ENCODE measurements at regions not wholly inside any gene's neighbourhood (a gene's known extent, or its start where the extent isn't known, plus 50 kb on each side); places are given as distances from the start of the nearest gene placed in this dataset.

DNA sequence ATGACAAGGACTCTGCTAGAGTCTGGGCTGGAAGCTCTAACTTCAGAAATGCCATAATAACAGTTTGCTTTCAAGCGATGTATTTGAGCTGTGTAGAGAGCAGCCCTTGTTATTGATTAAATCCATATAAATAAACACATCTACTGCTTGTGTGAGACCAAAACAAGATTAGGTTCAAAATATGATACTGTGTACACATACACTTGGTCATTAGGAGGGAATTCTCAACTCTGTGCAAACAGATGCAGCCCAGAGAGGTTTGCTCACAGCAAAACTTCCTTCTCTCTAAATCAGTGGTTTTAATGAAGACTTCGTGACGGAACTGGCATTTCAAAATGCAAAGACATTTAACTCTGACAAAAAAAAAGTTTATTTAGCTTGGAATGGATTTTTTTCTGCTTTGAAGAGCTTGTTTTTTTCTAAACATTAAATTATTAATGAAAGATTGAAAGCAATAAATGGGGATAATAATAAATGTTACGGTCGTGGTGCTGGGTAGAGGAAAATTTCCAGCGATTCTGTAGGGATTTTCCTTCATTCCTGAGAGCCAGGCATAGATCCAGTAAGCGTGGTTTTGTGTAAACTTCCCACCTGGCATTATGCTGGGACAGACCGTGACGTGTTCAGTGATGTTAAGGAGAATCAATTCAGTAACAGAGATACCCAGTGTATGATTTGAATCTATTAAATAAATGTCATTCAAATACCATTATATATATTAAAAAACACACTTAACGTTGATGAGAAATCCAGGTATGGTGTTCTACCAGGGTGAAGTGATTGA, 213.7 kb downstream of the TEX29 start:
- H3K27ac ChIP-seq (ENCODE audit: control insufficient read depth, insufficient read depth, low read length) = no peak overlapping the region
- H3K9me1 ChIP-seq (ENCODE audit: control insufficient read depth, extremely low read depth, insufficient read depth, low read length) = no peaks in the 10 kb centered on the region
- dilution Hi-C loops (cut with MboI; ENCODE audit: extremely low pct_ligation_motif_present, low sequenced_read_pairs) = no loop called here
- no peaks in the 10 kb centered on the region for H3K4me1 ChIP-seq (ENCODE audit: control insufficient read depth, extremely low read depth, insufficient read depth, low read length)
- no peak for DNase-seq (ENCODE audit: low read depth, low spot score)
- no peaks in the 10 kb centered on the region for H3K36me3 ChIP-seq (ENCODE audit: control insufficient read depth in 2 of 2, extremely low read depth in 1 of 2, insufficient read depth in 2 of 2, low read length in 2 of 2)
- FAIRE-seq = no peak
- H3K27me3 ChIP-seq (ENCODE audit: control insufficient read depth, extremely low read depth, insufficient read depth, low read length) = peaks cover 12% of the 10 kb centered on the region
- H3K9me3 ChIP-seq (ENCODE audit: control insufficient read depth, low read depth, low read length) = no peaks in the 10 kb centered on the region
- H3K9ac ChIP-seq (ENCODE audit: control insufficient read depth, extremely low read depth, insufficient read depth, low read length) = no peak overlapping the region
- no peak overlapping the region for H2AFZ ChIP-seq (ENCODE audit: control insufficient read depth, low read length)
- H3K79me2 ChIP-seq (ENCODE audit: control insufficient read depth, insufficient read depth, low read length) = no peaks in the 10 kb centered on the region
- H3K4me2 ChIP-seq (ENCODE audit: control insufficient read depth, extremely low read depth, insufficient read depth, low read depth, low read length) = no peak overlapping the region
- no peak overlapping the region for H3K4me3 ChIP-seq (ENCODE audit: control insufficient read depth in 2 of 3, extremely low read depth in 1 of 3, insufficient read depth in 2 of 3, low read depth in 1 of 3, low read length in 3 of 3)
- TF ChIP-seq, protein P1, sequence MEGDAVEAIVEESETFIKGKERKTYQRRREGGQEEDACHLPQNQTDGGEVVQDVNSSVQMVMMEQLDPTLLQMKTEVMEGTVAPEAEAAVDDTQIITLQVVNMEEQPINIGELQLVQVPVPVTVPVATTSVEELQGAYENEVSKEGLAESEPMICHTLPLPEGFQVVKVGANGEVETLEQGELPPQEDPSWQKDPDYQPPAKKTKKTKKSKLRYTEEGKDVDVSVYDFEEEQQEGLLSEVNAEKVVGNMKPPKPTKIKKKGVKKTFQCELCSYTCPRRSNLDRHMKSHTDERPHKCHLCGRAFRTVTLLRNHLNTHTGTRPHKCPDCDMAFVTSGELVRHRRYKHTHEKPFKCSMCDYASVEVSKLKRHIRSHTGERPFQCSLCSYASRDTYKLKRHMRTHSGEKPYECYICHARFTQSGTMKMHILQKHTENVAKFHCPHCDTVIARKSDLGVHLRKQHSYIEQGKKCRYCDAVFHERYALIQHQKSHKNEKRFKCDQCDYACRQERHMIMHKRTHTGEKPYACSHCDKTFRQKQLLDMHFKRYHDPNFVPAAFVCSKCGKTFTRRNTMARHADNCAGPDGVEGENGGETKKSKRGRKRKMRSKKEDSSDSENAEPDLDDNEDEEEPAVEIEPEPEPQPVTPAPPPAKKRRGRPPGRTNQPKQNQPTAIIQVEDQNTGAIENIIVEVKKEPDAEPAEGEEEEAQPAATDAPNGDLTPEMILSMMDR (optimal IDR thresholded peaks at IDR 0.05 in 1 of 3, IDR thresholded peaks at IDR 0.05 in 1 of 3, conservative IDR thresholded peaks at IDR 0.05 in 1 of 3; ENCODE audit: extremely low read depth in 1 of 3, insufficient read depth in 2 of 3, low read length in 3 of 3) = no peak
- no peak for TF ChIP-seq EZH2 (IDR thresholded peaks at IDR 0.05; ENCODE audit: low read length)
- no peaks in the 10 kb centered on the region for H4K20me1 ChIP-seq (ENCODE audit: control insufficient read depth, extremely low read depth, insufficient read depth, low read length)

DNA sequence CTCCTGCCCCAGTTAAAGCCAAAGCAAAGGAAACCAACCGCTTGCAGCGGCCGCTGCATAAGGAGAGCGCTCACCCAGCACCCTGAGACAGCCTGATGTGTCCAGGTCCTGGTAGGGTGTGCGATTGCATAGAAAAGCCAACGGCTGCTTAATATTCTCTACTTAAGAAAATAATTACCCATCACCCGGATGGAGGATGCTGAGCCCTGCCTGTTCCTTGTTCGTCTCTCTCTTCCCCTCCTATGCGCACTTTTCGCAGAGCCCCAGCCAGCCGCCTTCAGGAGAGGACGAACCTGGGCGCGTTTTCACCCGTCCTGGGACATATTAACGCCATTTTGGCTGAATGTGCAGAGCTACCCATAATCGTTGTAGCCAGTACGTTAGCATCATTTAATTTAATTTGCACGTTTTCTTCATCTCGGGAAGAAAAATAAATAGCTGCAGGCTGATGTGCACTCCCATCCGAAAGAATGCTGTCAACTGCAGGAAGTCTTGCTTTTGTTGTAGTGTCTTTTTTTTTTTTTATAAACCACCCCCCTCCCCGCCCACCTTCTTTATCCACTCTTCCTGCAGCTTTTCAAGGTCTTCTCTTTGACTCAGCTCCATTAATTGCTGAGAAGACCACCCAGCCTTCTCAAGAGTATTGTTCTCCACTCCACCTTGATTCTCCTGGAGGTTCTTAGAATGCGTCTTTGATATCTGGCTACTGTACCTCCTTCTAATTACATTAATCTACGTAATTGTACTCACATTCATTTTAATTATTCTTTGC, 214.5 kb downstream of the TEX29 start:
- H3K36me3 ChIP-seq (ENCODE audit: control insufficient read depth in 2 of 2, extremely low read depth in 1 of 2, insufficient read depth in 2 of 2, low read length in 2 of 2) = no peaks in the 10 kb centered on the region
- H3K9me3 ChIP-seq (ENCODE audit: control insufficient read depth, low read depth, low read length) = no peaks in the 10 kb centered on the region
- H3K27ac ChIP-seq (ENCODE audit: control insufficient read depth, insufficient read depth, low read length) = no peak overlapping the region
- no peak overlapping the region for H3K9ac ChIP-seq (ENCODE audit: control insufficient read depth, extremely low read depth, insufficient read depth, low read length)
- H3K9me1 ChIP-seq (ENCODE audit: control insufficient read depth, extremely low read depth, insufficient read depth, low read length) = no peaks in the 10 kb centered on the region
- FAIRE-seq = no peak
- H3K4me3 ChIP-seq (ENCODE audit: control insufficient read depth in 2 of 3, extremely low read depth in 1 of 3, insufficient read depth in 2 of 3, low read depth in 1 of 3, low read length in 3 of 3) = no peak overlapping the region
- H3K79me2 ChIP-seq (ENCODE audit: control insufficient read depth, insufficient read depth, low read length) = no peaks in the 10 kb centered on the region
- no peak for DNase-seq (ENCODE audit: low read depth, low spot score)
- no peak for TF ChIP-seq EZH2 (IDR thresholded peaks at IDR 0.05; ENCODE audit: low read length)
- TF ChIP-seq, protein P1 (optimal IDR thresholded peaks at IDR 0.05 in 1 of 3, IDR thresholded peaks at IDR 0.05 in 1 of 3, conservative IDR thresholded peaks at IDR 0.05 in 1 of 3; ENCODE audit: extremely low read depth in 1 of 3, insufficient read depth in 2 of 3, low read length in 3 of 3) = no peak
- H4K20me1 ChIP-seq (ENCODE audit: control insufficient read depth, extremely low read depth, insufficient read depth, low read length) = no peaks in the 10 kb centered on the region
- no peaks in the 10 kb centered on the region for H3K4me1 ChIP-seq (ENCODE audit: control insufficient read depth, extremely low read depth, insufficient read depth, low read length)
- dilution Hi-C loops (cut with MboI; ENCODE audit: extremely low pct_ligation_motif_present, low sequenced_read_pairs) = no loop called here
- peaks cover 10% of the 10 kb centered on the region for H3K27me3 ChIP-seq (ENCODE audit: control insufficient read depth, extremely low read depth, insufficient read depth, low read length)
- no peak overlapping the region for H2AFZ ChIP-seq (ENCODE audit: control insufficient read depth, low read length)
- H3K4me2 ChIP-seq (ENCODE audit: control insufficient read depth, extremely low read depth, insufficient read depth, low read depth, low read length) = no peak overlapping the region

Data from keratinocyte (primary cell).